ENCODE measurements at regions not wholly inside any gene's neighbourhood (a gene's known extent, or its start where the extent isn't known, plus 50 kb on each side); places are given as distances from the start of the nearest gene placed in this dataset.

DNA sequence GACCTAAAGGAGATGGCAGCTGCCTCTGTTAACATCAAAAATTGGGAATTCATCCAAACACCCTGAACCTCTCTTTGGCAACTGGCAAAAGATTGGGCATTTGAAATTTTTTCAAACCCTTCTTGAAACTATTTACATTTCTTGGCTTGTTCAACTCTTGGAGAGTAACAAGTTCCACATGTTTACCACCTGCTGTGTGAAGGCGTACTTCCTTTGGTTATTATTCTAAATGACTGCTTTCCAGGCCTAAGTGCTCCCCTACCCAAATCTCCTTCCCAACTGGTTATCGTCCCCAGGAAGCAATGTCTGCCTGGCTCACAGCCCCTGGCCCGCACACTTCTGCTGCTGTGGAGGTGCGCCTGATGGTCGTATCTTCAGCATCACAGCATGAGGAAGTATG lies 422.7 kb downstream of the DMAC1 start (continued):
- TF ChIP-seq PHF8 (conservative IDR thresholded peaks at IDR 0.05; ENCODE audit: low read depth, low read length) (no peak), GABPA (IDR thresholded peaks at IDR 0.05; ENCODE audit: borderline replicate concordance, insufficient read depth, low read length) (no peak), ASH2L (IDR thresholded peaks at IDR 0.05; ENCODE audit: low read length) (no peak), KDM4A (IDR thresholded peaks at IDR 0.05; ENCODE audit: low read depth, low read length, severe bottlenecking) (no peak), POLR2A (IDR thresholded peaks at IDR 0.05; ENCODE audit: control extremely low read depth in 1 of 2, low read depth in 2 of 2, low read length in 2 of 2) (no peak), EGR1 (IDR thresholded peaks at IDR 0.05; ENCODE audit: borderline replicate concordance, low read depth, low read length) (no peak), CBX5 (IDR thresholded peaks at IDR 0.05; ENCODE audit: low read depth, low read length) (no peak)
- TF ChIP-seq, protein P1, sequence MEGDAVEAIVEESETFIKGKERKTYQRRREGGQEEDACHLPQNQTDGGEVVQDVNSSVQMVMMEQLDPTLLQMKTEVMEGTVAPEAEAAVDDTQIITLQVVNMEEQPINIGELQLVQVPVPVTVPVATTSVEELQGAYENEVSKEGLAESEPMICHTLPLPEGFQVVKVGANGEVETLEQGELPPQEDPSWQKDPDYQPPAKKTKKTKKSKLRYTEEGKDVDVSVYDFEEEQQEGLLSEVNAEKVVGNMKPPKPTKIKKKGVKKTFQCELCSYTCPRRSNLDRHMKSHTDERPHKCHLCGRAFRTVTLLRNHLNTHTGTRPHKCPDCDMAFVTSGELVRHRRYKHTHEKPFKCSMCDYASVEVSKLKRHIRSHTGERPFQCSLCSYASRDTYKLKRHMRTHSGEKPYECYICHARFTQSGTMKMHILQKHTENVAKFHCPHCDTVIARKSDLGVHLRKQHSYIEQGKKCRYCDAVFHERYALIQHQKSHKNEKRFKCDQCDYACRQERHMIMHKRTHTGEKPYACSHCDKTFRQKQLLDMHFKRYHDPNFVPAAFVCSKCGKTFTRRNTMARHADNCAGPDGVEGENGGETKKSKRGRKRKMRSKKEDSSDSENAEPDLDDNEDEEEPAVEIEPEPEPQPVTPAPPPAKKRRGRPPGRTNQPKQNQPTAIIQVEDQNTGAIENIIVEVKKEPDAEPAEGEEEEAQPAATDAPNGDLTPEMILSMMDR (IDR thresholded peaks at IDR 0.05; ENCODE audit: control extremely low read depth in 1 of 3, insufficient read depth in 1 of 3, low read depth in 1 of 3, low read length in 3 of 3): no peak

All from H1 (cell line).